ENCODE measurements at regions not wholly inside any gene's neighbourhood (a gene's known extent, or its start where the extent isn't known, plus 50 kb on each side); places are given as distances from the start of the nearest gene placed in this dataset.

DNA sequence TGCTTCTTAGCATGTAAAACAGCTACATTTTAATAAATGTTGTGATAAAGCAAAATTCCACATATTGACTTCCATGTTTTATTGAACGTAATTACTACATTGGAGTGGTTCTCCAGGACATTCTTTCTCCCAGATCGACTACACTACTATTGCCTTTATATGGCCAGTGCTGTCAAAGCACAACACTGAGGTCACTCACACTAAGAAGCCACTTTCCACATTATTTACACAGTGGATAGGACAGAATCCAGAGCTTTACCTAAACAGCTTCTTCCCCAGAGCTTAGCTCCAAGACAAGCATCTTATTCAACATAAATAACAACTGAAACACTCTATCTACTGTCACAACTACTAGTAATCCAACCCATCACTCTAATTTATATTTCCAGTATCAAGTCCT is 73.9 kb upstream of the WDR75 start:
- Mint-ChIP-seq H3K36me3 (ENCODE audit: low read depth) (no peaks in the 10 kb centered on the region), H3K27me3 (ENCODE audit: low read depth) (no peaks in the 10 kb centered on the region), H3K27ac (no peak overlapping the region), H3K4me1 (ENCODE audit: low read depth) (peaks cover 3% of the 10 kb centered on the region), H3K9me3 (no peaks in the 10 kb centered on the region), H3K4me3 (ENCODE audit: low read depth) (no peak overlapping the region)
- no peak for DNase-seq (ENCODE audit: low spot score)
- intact Hi-C loops (cut with micrococcal nuclease), result no loop called here

DNA sequence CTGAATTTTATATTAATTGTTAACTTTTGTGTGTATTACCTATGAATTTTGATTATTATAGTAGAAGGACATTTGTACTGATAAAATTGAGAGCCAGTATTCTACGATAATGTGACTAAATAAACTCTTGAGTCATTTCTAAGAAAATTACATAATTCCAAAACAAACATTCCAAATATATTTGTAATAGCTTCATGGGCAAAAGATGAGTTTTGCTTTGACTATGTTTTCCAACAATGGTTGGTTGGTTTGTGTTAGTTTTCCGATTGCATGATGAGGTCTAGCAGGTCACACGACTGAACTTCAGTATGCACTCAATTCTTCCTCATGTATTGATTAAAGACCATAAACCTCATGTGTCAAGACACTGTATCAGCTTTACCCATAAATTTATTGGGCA is 71.7 kb upstream of the WDR75 start:
- intact Hi-C loops (cut with micrococcal nuclease), result no loop called here
- H3K27me3 Mint-ChIP-seq (ENCODE audit: low read depth), result no peaks in the 10 kb centered on the region
- no peaks in the 10 kb centered on the region for H3K4me1 Mint-ChIP-seq (ENCODE audit: low read depth)

DNA sequence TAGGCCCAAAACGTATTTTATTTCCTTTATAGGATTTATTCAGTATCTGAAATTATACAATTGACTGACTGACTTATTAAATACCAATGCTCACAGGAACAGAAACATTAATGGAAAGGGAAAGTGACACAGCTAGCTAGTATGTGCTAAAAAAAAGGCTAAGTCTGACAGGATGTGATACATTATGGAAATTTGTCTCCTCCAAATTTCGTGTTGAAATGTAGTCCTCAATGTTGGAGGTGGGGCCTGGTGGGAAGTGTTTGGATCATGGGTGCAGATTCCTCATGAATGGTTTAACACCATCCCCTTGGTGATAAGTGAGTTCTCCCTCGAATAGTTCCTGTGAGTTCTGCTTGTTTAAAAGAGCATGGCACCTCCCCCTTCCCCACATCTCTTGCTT is 70.6 kb upstream of the WDR75 start:
- DNase-seq (ENCODE audit: low spot score), result no peak
- Mint-ChIP-seq H3K36me3 (ENCODE audit: low read depth) (no peaks in the 10 kb centered on the region), H3K4me3 (ENCODE audit: low read depth) (no peak overlapping the region), H3K4me1 (ENCODE audit: low read depth) (no peaks in the 10 kb centered on the region), H3K9me3 (no peaks in the 10 kb centered on the region), H3K27me3 (ENCODE audit: low read depth) (no peaks in the 10 kb centered on the region), H3K27ac (no peak overlapping the region)
- intact Hi-C loops (cut with micrococcal nuclease), result no loop called here

More for the DNA sequence above, 71.7 kb upstream of the WDR75 start:
- DNase-seq (ENCODE audit: low spot score), result no peak
- Mint-ChIP-seq H3K9me3 (no peaks in the 10 kb centered on the region), H3K4me3 (ENCODE audit: low read depth) (no peak overlapping the region), H3K36me3 (ENCODE audit: low read depth) (no peaks in the 10 kb centered on the region), H3K27ac (no peak overlapping the region)

DNA sequence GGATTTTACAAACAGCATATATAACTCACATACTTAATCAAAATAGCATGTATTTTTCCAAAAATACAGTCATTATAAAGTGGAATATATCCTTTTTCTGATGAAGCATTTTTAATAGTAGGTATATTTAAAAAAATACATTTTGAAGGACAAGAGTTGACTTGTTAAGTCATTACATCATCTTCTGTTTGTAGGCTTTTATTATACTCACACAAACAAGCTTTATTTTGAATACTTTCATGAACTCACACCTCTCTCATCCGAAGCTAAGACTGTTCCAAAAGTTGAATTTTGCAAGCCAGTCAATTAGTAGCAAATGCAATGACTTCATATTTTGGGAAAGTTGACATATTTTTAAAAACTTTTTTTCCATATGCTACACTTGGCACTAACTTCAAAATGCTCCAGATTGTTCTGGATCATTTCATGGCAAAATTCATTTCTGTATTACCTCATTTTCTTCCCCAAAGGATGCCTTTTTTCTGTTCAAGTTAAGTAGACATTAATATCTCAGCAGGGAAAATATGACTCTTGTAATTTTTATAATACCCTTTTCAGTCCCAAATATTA is 68.5 kb upstream of the WDR75 start:
- no peak overlapping the region for H3K27ac Mint-ChIP-seq
- H3K4me3 Mint-ChIP-seq (ENCODE audit: low read depth), result no peak overlapping the region
- no peaks in the 10 kb centered on the region for H3K27me3 Mint-ChIP-seq (ENCODE audit: low read depth)
- intact Hi-C loops (cut with micrococcal nuclease), result no loop called here
- no peaks in the 10 kb centered on the region for H3K9me3 Mint-ChIP-seq
- no peaks in the 10 kb centered on the region for H3K36me3 Mint-ChIP-seq (ENCODE audit: low read depth)
- H3K4me1 Mint-ChIP-seq (ENCODE audit: low read depth), result no peaks in the 10 kb centered on the region
- DNase-seq (ENCODE audit: low spot score), result no peak

DNA sequence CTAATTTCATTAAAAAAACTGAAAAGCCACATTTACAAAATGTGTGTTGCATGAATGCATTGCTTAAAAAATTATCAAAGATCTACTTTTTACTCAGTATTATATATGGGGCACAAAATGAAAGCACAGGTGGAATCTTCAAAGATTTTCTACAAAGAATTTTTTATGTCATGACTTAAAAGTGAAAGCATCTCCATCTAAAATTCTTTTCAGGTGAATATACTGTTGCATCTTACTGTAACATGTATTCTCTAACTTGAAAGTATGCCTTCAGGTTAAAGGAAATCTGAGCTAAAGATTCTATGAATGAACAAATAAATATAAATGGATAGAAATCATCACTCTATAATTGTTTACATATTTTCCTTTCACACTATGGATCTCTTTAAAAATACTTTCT is 66.8 kb upstream of the WDR75 start:
- no peak for DNase-seq (ENCODE audit: low spot score)
- H3K4me1 Mint-ChIP-seq (ENCODE audit: low read depth), result no peaks in the 10 kb centered on the region
- H3K4me3 Mint-ChIP-seq (ENCODE audit: low read depth), result no peak overlapping the region
- no peak overlapping the region for H3K27ac Mint-ChIP-seq
- intact Hi-C loops (cut with micrococcal nuclease), result no loop called here
- H3K36me3 Mint-ChIP-seq (ENCODE audit: low read depth), result no peaks in the 10 kb centered on the region
- H3K27me3 Mint-ChIP-seq (ENCODE audit: low read depth), result no peaks in the 10 kb centered on the region
- H3K9me3 Mint-ChIP-seq, result no peaks in the 10 kb centered on the region

DNA sequence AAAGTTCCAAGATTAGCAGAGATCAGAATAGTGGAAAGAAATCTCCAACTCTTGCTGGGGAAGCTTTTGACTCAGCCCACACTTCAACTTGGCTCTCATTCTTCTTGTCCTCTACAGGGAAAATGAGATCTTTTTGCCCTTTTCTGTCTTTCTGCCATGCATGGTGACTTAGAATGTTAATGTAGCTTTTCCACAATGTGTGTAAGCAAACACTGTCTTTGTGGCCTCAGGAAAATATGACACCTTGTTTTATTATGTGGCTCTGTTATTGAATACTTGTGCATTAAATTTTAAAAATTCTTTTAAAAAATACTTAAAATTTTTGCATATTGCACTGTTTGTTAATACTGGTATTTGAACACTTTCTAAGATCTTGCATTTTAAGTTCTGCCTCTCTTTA is 65.4 kb upstream of the WDR75 start:
- no peaks in the 10 kb centered on the region for H3K9me3 Mint-ChIP-seq
- H3K4me3 Mint-ChIP-seq (ENCODE audit: low read depth), result no peak overlapping the region
- H3K27ac Mint-ChIP-seq, result no peak overlapping the region
- DNase-seq (ENCODE audit: low spot score), result no peak
- no peaks in the 10 kb centered on the region for H3K27me3 Mint-ChIP-seq (ENCODE audit: low read depth)
- H3K36me3 Mint-ChIP-seq (ENCODE audit: low read depth), result no peaks in the 10 kb centered on the region
- no peaks in the 10 kb centered on the region for H3K4me1 Mint-ChIP-seq (ENCODE audit: low read depth)
- intact Hi-C loops (cut with micrococcal nuclease), result no loop called here

DNA sequence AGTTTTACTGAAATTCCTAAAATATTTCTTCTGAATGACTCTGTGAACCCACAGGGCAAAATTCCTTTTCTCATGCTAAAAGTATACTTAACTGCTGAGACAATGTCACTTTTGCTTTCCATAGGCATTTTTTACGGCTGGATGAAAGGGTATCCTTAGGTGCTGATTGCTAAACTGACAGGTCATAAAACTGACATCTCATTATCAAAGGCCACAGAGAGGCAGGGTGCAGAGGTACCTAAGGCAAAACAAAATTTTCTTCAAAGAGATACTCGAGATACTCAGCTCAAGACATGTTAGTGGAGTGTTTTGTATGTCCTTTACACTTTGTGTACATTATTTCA is 62.0 kb upstream of the WDR75 start:
- H3K9me3 Mint-ChIP-seq, result no peaks in the 10 kb centered on the region
- H3K27ac Mint-ChIP-seq, result no peak overlapping the region
- H3K4me1 Mint-ChIP-seq (ENCODE audit: low read depth), result no peaks in the 10 kb centered on the region
- no peak overlapping the region for H3K4me3 Mint-ChIP-seq (ENCODE audit: low read depth)
- H3K36me3 Mint-ChIP-seq (ENCODE audit: low read depth), result no peaks in the 10 kb centered on the region
- no peak for DNase-seq (ENCODE audit: low spot score)
- no peaks in the 10 kb centered on the region for H3K27me3 Mint-ChIP-seq (ENCODE audit: low read depth)
- intact Hi-C loops (cut with micrococcal nuclease), result no loop called here

DNA sequence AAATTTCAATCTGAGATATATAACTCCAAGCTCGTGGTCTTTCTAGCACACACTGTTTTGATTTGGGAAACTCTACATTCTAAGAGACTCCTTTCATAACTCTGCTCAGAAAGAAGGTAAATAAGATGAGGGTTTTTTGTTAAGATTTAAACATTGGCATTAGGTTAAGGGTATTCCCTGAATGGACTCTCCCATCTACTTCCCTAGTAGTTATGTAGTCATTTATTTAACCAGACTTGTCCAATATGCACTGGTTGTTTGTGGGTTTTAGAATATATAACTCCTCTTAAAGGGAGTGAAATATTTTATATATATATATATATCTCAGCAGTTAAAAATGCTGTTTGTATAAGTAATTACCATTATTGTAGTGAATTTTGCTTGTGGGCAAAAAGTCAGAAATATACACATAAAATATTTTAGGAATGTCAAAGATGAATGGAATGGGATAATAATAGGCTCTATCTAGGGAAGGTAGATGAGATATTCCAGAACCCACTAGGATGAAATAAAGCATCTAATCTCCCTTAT is 61.5 kb upstream of the WDR75 start:
- Mint-ChIP-seq H3K4me1 (ENCODE audit: low read depth) (no peaks in the 10 kb centered on the region), H3K4me3 (ENCODE audit: low read depth) (no peak overlapping the region), H3K27ac (no peak overlapping the region), H3K36me3 (ENCODE audit: low read depth) (no peaks in the 10 kb centered on the region), H3K9me3 (no peaks in the 10 kb centered on the region), H3K27me3 (ENCODE audit: low read depth) (no peaks in the 10 kb centered on the region)
- no peak for DNase-seq (ENCODE audit: low spot score)
- intact Hi-C loops (cut with micrococcal nuclease), result no loop called here

DNA sequence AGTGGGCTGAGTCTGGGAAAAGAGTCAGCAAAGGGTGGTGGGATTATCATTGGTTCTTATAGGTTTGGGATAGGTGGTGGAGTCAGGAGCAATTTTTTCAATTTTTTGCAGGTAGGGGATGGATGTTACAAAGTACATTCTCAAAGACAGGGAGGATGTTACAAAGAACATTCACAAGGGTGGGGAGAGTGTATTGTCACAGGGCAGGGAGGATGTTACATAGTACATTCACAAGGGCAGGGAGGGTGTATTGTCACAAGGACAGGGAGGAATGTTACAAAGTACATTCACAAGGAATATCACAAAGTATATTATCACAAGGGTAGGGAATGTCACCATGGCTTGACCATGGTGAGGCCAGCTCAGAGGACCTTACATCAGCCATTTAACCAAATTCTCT is 58.6 kb upstream of the WDR75 start:
- intact Hi-C loops (cut with micrococcal nuclease), result no loop called here
- no peak for DNase-seq (ENCODE audit: low spot score)
- Mint-ChIP-seq H3K9me3 (no peaks in the 10 kb centered on the region), H3K27ac (no peak overlapping the region), H3K4me3 (ENCODE audit: low read depth) (no peak overlapping the region), H3K36me3 (ENCODE audit: low read depth) (no peaks in the 10 kb centered on the region), H3K4me1 (ENCODE audit: low read depth) (no peaks in the 10 kb centered on the region), H3K27me3 (ENCODE audit: low read depth) (no peaks in the 10 kb centered on the region)

DNA sequence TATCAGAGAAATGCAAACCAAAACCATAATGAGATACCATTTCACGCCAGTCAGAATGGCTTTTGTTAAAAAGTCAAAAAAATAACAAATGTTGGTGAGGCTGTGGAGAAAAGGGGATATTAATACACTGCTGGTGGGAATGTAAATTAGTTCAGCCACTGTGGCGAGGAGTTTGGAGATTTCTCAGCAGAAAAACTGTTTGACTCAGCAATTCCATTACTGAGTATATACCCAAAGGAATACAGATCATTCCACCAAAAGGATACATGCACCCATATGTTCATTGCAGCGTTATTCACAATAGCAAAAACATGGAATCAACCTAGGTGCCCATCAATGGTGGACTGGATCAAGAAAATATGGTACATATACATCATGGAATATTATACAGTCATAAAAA is 54.5 kb upstream of the WDR75 start:
- Mint-ChIP-seq H3K9me3 (no peaks in the 10 kb centered on the region), H3K36me3 (ENCODE audit: low read depth) (no peaks in the 10 kb centered on the region), H3K27me3 (ENCODE audit: low read depth) (no peaks in the 10 kb centered on the region), H3K4me3 (ENCODE audit: low read depth) (no peak overlapping the region), H3K4me1 (ENCODE audit: low read depth) (no peaks in the 10 kb centered on the region), H3K27ac (no peak overlapping the region)
- DNase-seq (ENCODE audit: low spot score), result no peak
- intact Hi-C loops (cut with micrococcal nuclease), result no loop called here

DNA sequence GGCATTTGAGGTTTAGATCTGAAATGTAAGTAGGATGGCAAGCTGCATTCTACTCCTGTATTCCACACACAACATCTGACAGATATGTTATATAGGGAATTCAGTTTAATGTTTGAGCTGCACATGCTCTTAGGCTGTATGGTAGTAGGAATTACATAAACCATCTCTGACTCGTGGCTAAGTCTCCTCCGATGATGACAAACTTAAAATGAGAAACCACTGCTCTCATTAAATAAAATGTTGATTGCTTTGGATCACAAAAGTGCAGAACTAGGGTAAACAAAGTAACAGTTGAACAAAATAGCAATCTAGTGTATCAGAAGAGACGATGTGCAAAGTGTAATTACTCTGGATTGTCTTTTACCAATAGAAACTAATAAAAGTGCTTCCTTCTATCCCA is 50.1 kb upstream of the WDR75 start:
- no peaks in the 10 kb centered on the region for H3K36me3 Mint-ChIP-seq (ENCODE audit: low read depth)
- no peaks in the 10 kb centered on the region for H3K4me1 Mint-ChIP-seq (ENCODE audit: low read depth)
- DNase-seq (ENCODE audit: low spot score), result no peak
- no peak overlapping the region for H3K4me3 Mint-ChIP-seq (ENCODE audit: low read depth)
- intact Hi-C loops (cut with micrococcal nuclease), result no loop called here
- no peaks in the 10 kb centered on the region for H3K9me3 Mint-ChIP-seq
- H3K27ac Mint-ChIP-seq, result no peak overlapping the region
- no peaks in the 10 kb centered on the region for H3K27me3 Mint-ChIP-seq (ENCODE audit: low read depth)
